Femur (tissue), 1 donor: ENCODE measurements at regions not wholly inside any gene's neighbourhood (a gene's known extent, or its start where the extent isn't known, plus 50 kb on each side); places are given as distances from the start of the nearest gene placed in this dataset.
"Not testable (repeated sequence)": the region's sequence is repeated elsewhere in the genome, so short reads cannot be mapped to it uniquely, and the experiment has no call there.

Experiments used
- DNase-seq: peaks from one replicate; pipeline ENCODE4 v3.0.0-alpha.2; 2017

DNA sequence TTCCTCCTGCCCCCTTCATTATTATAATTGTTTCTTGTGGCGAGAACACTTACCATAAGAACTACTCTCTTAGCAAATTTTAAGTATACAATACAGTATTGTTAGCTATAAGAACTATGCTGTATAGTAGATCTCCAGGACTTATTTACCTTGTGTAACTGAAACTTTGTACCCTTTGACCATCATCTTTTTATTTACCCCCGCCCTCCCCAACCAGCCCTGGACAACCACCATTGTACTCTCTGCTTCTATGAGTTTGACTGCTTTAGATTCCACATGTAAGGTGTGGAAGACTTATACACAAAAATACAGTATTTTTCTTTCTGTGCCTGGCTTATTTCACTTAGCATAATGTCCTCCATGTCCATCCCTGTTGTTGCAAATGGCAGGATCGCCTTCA lies 161.1 kb downstream of the PHF8 start:
- DNase-seq, result no peak

DNA sequence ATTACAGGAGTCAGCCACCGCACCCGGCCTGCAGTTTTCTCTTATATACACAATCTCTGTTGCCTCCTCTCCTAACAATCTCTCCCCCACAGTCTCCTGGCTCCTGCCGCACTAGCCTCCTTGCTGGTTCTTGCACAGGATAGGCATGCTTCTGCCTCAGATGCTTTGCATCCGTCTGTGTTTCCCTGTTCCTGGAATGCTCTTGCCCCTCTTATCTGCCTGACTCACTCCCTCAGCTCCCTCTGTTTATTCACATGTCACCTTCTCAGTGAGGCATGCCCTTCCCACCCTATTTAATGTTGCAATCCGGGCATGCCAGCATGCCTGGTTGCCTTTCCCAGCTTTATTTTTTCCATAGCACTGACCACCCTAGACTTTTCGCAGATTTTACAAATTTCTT lies 161.9 kb downstream of the PHF8 start:
- no peak for DNase-seq

DNA sequence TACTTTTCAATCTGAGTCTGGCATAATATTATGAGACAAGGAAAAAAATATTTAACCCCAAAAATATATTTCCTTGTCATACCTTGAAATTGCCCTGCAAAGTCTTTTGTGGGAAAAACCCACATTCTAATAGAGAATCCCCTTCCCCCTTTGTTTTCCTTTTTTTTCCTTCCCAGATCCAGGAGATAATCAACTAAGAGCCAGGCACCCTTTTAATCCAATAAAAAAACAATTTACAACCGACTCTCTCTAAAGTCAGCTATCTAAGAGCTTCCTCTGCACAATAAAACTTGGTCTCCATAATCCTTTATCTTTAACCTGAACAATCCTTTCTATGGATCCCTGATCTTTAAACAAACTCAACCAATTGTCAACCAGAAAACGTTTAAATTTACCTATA lies 163.5 kb downstream of the PHF8 start:
- DNase-seq, result not testable (repeated sequence)

DNA sequence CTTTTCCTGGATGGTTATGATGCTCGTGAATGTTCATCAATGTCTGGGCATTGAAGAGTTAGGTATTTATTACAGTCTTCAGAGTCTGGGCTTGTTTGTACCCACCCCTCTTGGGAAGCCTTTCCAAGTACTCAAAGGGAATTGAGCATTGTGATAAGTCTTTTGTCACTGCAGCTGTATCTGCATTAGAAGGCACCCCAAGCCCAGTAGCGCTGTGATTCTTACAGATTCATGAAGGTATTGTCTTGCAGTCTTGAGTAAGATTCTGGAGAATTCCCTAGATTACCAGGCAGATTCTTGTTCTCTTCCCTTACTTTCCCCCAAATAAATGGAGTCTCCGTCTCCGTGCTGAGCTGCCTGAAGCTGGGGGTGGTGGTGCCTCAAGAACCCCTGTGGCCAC lies 173.4 kb upstream of the HUWE1 start:
- DNase-seq, result no peak

DNA sequence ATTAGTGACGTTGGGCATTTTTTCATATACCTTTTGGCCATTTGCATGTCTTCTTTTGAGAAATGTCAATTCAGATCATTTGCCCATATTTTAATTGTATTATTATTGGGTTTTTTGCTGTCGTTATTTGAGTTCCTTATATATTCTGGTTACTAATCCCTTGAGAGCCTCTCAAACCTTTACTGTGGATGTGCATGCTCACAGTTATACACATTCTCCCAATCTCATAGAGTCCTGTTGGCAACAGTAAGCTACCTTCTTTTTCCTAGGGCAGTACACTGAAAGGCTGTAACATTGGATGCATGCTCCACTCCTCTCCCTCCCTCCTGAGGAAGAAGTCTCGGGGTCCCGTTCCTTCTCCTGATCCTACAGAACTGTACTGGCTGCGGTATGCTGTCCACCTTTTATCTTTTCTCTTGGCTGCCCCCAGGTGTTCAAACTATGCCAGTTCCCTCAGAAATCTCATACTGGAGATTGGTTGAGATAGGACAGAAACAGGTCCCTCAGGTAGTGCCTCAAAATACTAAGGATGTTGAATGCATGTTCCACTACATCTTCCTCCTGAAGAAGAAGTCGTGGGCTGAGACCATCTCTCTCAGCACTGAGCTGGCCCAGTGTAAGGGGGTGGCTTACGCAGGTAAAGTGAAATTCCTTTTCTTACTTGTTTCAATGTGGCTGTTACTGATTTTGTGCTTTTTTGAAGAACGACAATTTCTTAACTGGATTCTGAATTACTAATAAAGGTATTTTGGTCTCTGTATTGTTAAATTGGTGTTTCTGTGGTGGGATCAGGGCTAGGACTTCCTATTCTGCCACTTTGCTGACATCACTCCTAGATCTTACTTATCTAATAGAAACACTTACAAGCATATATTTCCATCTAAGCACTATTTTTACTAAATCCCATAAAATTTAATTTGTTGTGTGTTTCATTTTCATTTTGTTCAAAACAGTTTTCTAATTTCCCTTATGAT lies 145.4 kb upstream of the HUWE1 start:
- DNase-seq, result no peak

DNA sequence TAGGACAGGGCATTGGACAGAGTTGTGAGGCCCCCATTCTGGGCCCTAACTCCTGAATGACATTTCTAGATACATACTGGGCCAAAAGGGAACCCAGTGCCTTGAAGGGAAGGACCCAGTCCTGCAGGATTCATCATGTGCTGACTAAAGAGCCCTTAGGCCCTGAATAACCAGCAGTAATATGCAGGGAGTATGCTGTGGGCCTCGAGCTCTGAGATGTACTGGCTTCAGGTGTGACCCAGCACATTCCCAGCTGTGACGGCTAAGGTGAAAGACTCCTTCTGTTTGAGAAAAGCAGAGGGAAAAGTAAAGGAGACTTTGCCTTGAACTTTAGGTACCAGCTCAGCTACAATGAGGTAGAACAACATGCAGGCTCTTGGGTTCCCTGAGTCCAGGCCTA lies 138.2 kb upstream of the HUWE1 start:
- DNase-seq, result no peak

DNA sequence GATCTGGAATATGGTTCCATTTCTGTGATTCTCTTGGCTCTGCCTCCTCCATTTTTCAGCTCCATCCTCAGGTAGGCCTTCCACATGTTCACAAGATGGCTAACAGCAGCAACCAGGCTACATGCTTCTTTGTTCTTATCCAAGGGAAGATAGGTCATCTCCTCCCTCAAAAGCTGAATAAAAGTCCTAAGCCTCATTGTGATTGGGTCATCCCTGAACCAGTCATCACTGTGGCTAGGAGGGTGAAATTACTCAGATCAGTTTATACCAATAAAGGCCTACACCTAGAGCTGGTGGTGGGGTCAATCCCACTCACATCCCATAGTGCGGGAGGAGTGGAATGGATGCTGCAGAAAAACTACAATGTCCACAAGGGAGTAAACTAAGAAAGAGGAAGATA lies 131.6 kb upstream of the HUWE1 start:
- not testable (repeated sequence) for DNase-seq

DNA sequence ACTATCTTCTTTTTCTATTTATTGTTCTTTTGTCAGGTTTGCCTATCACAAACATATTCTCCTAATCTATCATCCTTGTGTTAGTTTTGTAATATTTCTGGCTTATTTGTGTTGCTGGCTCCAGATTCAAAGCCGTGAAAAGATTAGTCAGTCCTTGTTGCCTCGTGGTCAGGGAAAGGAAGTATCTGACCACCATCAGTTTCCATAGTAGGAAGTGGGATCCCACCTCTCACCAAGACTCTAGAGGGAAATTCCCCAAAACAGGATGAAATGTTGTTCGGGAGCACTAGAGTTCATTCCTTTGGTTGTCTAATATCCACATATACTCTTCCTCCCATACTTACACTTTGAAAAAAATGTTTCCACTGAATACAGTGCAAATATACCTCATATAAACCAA lies 131.0 kb upstream of the HUWE1 start:
- DNase-seq, result no peak

DNA sequence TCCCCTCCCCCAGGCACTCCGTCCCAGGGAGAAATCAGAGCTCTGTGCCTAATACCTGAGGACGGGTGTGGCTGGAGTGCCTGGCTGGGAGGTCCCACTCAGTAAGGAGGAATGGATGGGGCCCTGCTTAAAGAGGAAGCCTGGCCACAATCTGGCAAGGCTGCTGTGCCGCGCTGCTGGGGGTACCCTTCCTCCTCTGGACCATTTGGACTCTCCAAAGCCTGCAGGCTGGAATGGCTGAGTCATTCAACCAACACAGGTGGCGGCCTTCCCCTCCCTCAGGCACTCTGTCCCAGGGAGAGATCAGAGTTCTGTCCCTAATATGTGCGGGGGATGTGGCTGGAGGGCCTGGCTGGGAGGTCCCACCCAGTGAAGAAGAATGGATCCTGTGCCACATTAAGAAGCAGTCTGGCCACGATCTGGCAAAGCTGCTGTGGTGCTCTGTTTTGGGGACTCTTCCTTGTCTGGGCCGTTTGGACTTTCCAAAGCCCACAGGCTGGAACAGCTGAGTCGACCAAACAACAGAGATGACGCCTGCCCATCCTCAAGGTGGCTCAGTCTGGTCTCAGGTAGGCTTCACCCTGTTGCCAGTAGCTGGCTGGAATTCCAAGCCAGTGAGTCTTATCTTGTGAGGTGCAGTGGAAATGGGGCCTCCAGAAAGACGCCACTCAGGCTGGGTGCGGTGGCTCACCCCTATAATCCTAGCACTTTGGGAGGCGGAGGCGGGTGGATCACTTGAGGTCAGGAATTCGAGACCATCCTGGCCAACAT lies 127.3 kb upstream of the HUWE1 start:
- DNase-seq, result no peak

DNA sequence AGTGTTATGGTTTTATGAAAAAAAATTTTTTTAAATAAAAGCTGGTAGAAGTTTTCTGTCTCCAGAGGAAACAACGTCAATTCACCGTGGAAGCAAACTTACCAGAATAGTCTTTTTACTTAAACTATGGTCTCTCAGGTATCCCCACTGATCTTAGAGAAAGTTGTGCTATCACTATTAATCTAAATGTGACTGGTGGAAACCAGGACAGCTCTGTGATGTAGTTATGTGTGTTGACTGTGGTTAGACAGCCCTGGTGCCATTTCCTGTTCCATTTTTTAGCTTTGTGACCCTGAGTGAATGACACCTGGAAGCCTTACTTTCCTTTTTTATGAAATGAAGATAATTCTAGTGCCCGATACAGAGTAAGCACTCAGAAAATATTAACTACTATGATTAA lies 111.8 kb upstream of the HUWE1 start:
- DNase-seq, result no peak

DNA sequence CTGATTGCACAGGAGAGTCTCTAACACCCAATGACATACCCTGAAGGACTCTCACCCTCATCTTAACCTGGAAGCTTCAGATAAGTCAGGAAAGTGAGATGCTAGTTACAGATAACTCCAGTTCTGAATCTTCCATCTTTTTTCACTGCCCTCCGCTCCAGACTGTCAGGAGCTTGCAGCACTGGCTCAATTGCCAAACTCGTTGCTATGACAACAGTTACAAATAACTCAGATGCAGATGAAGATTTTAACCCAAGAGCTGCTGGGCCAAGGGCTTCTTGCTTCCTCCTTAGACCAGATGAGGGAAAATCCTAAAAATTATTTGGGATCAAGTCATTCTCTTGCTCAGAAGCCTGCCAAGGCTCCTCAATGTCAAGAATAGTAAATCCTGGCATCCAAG lies 109.1 kb upstream of the HUWE1 start:
- peak; percentile 17 for DNase-seq

DNA sequence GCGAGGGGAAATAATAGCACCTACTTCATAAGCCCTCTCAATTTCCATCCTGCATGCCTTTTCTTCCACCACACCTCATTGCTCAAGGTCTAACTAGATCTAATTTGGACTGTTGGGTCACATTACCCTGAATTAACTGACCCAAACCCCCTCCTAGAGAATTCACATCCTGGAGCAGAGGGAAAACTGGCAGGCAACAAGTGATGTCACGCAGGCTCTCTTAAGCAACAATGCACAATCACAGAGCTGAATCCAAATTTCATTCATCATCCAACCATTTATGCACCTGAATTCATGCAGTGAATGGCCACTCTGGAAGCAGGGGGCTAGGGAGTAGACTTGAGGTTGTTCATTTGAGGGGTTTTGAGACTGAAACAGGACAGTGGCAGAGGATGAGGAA lies 107.7 kb upstream of the HUWE1 start:
- DNase-seq, result no peak

DNA sequence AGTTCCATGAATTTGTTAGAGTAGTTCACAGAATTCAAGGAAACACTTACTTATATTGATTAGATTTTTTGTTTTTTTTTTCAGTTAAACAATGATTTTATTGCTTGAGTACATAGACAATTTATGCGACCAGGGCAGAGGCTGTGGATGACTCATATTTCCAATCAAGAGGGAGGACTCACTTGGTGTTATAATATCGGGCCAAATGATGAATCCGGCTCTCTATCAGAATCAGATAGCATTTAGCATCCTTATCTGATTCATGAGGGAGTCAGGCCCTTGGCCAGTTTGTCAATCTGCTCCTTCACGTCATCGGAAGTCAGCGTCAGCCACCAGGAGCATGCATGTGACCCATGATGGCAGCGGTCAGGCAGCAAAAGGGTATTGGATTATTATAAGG lies 82.3 kb upstream of the HUWE1 start:
- DNase-seq, result no peak

DNA sequence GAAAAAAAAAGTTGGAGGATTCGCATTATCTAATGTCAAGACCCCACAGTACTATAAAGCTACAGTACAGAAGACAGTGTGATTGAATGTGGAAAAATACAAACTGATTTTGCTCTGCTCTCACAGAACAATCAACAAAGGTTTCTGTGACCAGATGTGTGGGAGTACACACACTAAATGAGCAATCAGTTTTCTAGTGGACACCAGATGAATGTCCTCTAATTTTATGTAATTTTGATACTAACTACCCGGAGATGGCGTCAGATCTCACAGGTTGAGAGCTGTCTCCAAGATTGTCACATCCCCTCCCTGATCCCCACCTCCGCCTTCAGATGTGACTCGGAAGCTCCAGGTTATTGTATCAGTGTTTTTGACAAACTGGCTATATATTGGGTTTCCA lies 81.9 kb upstream of the HUWE1 start:
- DNase-seq, result no peak

DNA sequence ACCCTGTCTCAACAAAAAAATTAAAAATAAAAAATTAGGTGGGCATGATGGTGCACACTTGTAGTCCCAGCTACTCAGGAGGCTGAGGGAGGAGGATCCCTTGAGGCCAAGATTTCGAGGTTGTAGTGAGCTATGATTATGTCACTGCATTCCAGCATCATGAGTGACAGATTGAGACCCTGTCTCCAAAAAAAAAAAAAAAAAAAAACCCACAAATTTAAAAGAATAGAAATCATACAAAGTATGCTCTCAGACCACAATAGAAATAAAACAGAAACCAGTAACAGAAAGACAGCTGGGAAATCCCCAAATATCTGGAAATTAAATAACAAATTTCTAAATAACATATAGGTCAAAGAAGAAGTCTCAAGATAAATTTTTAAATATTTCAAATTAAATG lies 81.0 kb upstream of the HUWE1 start:
- no peak for DNase-seq

DNA sequence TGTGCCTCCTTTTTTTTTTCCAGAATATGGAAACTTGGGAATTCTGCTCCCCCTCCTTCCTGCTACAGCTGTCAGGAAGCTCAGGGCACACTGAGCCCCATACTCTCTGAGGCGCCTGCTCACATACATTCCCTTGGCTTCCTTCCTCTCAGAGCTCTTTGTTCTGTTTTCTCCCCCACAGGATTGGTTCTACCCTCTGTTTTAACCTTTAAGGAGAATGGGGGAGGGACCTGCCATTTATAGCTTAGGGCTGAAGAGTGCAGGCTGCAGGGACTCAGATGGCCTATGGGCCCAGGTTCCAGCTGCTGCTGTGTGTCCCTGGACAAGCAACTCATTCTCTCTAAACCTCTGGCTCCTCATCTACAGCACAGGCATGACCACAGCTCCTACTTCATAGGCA lies 70.7 kb upstream of the HUWE1 start:
- not testable (repeated sequence) for DNase-seq

DNA sequence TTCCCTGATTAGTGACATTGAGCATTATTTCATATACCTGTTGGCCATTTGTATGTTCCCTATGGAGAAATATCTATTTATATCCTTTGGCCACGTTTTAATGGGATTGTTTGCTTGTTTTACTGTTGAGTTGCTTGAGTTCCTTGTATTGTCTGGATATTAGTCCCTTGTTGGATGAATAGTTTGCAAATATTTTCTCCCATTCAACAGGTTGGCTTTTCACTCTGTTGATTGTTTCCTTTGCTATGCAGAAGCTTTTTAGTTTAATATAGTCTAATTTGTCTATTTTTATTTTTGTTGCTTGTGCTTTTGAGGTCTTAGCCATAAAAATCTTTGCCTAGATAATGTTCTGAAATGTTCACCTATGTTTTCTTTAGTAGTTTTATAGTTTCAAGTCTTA lies 60.2 kb upstream of the HUWE1 start:
- DNase-seq, result no peak

DNA sequence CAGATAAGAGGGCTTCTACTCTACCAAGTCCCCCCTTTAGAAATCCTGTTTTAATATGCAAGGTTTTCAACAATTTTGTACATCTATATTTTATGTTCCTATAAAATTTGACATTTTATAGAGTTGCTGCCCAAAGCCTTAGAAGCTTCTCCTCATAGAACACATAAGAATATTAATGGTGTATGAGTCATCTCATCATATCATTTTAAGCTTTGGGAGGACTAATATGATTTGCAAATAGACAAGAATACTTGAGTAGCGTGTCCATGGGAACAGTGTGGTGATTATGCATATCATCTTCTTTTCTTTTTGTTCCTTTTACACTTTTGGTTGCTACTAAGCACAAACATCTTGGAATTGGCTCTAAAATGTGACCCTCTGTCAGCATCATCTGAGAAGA lies 56.7 kb upstream of the HUWE1 start:
- no peak for DNase-seq

DNA sequence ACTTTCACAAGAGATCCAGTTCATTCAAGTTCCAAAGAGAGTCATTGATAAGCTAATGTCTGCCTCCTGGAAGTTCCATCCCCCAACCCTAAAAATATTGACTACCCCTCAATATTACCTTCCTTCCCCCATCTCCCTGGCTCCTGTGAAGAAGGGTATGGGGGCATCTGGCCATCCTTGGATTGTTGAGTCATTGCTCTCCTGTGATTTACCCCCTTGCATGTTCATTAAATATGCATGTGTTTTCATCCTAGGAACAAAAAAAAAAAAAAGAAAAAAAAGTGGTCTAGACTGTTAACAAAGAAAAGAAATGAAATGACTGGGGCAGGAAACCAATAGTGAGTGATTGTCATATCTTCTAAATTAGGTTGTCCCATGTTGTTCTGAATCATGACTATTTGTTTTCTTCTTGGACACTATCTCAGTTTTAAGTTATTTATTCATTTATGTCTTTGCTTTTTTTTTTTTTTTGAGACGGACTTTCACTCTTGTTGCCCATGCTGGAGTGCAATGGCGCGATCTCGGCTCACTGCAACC lies 51.9 kb upstream of the HUWE1 start:
- no peak for DNase-seq
